Activated T-cell treated with anti-CD3 and anti-CD28 coated beads, Interleukin-2, amount 50 U/mL, for 1 hour (primary cell): ENCODE measurements at regions not wholly inside any gene's neighbourhood (a gene's known extent, or its start where the extent isn't known, plus 50 kb on each side); places are given as distances from the start of the nearest gene placed in this dataset.
A peak's percentile ranks its signal among the peaks of the same experiment; 100 is the strongest.

ENCODE experiments used
- DNase-seq: peaks from one replicate; pipeline ENCODE4 v3.0.0-alpha.2; 2020

GRCh38 chr11:128188346-128189004 is 398.9 kb downstream of the ETS1 start:
- no peak for DNase-seq

DNA sequence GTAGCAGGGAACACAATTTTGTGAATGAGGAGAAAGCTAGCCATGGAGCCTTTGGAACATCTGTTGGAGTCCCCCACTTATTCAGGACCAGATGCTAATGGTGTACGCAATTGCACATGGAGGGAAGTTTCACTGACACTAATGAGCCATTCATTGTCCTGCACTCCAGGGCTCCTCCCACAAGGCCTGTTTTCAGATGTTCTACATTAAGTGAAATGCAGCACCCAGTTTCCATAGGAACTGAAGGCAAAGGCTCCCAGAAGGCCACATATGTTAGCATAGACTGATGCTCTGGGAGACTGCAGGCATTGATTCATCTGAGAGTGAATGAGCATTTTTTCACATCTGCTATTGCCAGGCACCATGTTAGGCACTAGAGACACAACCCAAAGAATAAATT is 399.5 kb downstream of the ETS1 start:
- DNase-seq, result no peak

GRCh38 chr11:128187377-128187776 is 400.0 kb downstream of the ETS1 start:
- no peak for DNase-seq

DNA sequence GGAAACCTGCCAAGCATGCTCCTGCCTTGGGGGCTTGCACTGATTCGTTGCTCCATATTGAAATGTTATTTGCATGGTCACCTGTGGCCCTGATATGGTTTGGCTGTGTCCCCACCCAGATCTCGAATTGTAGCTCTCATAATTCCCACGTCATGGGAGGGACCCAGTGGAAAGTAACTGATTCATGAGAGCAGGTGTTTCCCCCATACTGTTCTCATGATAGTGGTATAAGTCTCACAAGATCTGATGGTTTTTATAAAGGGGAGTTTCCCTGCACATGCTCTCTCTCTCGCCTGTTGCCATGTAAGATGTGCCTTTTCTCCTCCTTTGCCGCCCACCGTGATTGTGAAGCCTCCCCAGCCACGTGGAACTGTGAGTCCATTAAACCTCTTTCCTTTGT is 402.4 kb downstream of the ETS1 start:
- no peak for DNase-seq

GRCh38 chr11:128182844-128183243 is 404.5 kb downstream of the ETS1 start:
- no peak for DNase-seq

GRCh38 chr11:128181984-128182383 is 405.4 kb downstream of the ETS1 start:
- DNase-seq, result no peak

DNA sequence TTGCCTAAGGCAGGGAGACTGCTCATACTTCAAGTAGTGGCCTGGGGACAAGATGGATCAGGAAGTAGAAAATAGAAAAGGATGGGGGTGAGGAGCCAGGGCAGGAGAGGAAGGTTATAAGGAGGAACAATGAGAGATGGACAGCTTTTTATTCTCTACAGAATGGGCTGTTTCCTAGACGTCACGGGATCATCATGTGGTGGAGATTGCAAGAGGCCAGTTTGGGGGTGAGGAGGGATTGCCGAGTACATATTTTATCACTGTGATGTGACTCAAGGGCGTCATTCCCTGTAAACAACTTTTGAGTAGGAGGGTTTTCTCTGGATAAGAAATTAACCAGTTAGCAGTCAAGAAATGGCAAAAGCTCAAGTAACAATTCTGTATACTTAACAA is 406.3 kb downstream of the ETS1 start:
- DNase-seq, result no peak

GRCh38 chr11:128180441-128181087 is 406.8 kb downstream of the ETS1 start:
- no peak for DNase-seq

DNA sequence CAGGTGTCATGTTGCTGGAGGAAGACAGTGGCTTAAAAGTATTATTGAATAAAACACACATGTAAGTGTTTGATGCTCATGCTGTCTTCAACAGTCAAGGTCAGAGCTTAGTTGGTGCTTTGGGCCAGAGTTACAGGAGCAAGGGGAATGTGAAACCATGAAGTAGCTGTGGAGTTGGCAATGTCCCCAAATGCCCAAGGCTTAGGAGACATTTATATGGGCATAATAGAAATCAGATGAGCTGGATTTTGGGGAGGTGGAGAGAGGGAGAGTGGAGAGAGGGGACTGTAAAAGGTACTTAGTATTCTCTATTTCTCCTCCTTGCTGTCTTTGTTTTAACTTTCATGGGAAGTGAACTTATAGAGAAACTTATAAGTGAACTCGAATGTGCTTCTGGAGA is 407.8 kb downstream of the ETS1 start:
- no peak for DNase-seq

DNA sequence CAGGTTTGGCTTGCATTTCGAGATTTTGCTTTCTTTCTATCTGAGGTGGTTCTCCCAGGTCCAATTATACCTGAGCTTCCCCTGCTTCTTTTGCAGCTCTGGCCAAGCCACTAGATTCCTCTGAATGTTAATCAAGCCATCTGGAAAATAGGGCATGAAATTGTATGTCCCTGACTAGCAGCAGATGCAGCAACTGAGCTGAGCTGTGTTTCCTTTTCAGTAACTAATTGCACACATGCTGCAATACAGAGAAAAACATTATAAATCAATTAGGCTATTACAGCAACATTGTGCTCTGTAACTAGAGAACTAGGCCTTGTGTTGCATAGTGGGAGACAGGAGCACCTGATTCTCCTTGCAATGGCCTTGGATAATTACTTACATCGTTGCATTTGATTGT is 408.3 kb downstream of the ETS1 start:
- no peak for DNase-seq

- DNase-seq, result no peak
These were observed 412.7 kb downstream of the ETS1 start for GRCh38 chr11:128174465-128175291.

DNA sequence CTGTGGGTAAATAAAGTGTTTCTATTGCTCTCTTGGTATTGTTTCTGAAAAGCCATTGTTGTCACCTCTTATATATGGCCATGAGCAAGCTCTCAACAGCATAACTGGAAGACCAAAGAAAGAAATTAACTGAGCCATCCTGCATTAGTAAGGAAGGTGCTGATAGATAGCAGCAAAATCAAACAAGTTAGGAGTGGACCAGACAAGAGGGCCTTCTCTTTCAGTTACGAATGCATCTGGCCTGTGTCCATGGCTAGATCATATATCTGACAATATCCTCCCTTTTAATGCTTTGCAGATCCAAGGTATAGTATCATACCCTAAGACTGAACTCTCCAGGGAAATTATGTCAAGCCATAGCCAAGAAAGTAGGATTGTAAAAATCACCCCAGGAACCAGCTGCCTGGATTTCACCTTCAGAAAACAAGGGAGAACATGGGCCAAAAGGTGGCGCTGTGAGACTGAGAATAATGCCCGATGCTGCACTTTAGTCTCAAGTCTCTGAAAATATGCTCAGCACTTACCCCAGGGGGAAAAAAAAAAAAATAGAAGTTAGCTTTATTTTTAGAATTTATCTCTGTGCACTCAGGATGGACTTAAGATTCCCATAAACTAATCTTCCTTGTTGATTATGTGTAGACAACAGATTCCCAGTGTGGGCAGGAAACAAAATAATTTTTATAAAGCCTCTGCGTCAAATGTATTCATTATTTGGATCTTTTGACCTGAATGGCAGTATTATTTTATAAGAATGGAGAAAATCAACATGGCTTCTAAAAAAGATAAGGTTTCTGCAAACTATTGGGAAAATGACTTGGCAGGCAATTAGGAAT is 415.1 kb downstream of the ETS1 start:
- DNase-seq, result peak; percentile 84

DNA sequence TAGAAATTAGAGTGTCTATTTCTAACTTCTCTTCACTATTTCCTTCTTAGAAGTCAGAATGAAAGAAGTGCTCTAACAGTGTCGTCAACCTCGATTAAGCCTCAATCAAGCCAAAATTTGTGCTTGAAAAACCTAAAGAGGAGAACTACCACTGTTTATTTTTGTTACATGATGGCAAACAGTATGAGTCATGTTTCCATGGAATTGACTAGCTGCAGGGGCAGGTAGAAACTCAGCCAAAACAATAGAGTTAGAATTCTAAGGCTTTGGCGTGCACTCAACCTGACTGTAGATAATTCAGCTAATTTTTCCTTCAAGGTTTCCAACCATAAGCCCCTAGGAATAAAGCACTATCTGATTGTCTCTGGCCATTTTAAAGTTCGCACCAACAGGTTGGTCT is 415.9 kb downstream of the ETS1 start:
- no peak for DNase-seq

DNA sequence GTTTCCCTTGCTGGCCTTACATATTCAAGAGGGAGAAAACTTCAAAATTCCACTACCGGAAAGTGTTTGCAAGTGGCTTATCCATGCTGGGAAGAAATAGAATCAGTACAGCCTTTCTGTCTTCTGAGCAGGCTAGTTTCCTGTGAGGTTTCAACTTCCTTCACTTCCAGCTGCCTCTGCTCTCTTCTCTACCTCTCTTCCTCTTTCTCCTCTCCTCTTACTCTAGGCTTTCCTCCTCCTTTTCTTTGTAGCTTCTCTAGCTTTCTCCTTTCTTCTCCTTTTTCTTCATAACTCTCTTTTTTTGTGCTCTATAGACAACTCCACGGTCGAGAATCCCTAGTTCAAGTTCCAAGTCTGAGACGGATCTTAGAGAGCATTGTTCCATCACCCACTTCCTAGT is 421.8 kb downstream of the ETS1 start:
- DNase-seq, result no peak

- DNase-seq, result no peak
These were observed 423.1 kb downstream of the ETS1 start for GRCh38 chr11:128164080-128164741.

DNA sequence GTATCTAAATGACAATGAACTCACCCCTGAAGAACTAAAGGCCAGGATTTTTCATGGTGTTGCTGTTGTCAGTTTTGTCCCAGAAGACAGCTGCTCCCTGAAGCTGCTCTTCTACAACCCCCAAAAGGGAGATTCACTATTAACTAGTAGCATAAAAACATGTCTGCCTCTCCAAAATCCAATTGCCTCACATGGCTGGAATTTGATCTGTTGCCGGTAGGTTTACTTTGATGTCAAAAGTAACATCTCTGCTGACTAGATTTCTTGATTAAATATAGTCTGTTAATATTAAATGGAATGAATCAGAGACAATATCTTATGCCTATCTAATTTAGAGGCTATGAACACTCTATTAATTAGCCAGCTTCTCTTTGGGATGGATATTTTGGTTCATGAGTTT is 425.4 kb downstream of the ETS1 start:
- DNase-seq, result no peak

DNA sequence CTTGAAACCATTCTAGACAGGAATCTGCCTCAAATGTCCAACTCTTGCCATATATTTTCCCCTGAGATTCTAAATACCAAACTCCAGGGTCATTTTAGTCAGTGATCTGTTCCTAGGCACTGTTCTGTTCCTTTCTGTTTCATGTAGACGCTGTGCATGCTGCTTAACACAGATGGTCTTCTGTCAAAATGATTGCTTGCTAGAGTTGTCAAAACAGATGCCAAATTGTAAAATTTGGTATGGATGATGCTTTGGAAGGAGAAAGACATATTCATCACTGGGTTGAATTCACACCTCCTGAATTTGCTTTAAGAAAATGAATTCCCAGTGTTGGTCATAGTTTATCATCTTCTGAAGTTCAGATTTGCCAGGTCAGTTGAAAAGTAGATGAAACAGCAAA is 425.9 kb downstream of the ETS1 start:
- DNase-seq, result no peak

DNA sequence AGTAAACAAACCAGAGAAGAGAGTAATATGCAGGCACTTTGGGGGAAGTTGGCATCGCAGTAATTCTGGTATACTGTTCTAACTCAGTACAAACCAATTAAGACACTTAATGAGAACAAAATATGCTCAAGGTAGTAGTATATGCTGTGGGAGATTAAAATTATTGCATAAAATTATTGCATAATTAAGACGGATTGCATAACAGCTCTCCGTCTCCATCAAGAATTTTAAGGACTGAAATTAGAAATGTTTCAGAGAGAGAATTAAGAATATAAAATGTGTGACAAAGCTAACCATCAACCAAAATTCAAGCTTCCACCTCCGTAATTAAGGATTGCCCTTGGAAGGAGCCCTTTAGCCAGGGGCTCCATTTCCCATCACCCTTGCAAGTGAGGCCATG is 428.5 kb downstream of the ETS1 start:
- no peak for DNase-seq

GRCh38 chr11:128157423-128158298 is 429.7 kb downstream of the ETS1 start:
- no peak for DNase-seq

DNA sequence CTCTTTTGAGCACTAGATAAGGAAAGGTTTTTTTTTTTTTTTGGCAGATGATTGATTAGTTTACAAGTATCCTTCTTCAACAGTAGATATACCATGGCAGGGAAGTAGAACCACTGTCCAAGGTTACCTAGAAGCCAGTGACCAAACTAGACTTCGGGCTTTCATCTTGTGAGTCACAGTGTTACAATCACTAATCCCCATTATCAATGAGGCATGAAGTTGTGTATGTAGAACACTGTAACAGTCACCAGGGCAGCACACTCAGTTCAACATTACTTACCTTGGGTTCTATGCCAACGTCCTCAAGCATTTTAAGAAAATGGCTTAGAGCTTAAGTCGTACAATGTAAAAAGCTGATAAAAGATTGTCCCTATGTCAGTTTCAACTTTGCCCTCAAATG is 430.9 kb downstream of the ETS1 start:
- no peak for DNase-seq

- DNase-seq, result no peak
These were observed 431.8 kb downstream of the ETS1 start for GRCh38 chr11:128155590-128155989.

GRCh38 chr11:128153697-128154048 is 433.7 kb downstream of the ETS1 start:
- DNase-seq, result no peak
